ENCODE measurements at regions not wholly inside any gene's neighbourhood (a gene's known extent, or its start where the extent isn't known, plus 50 kb on each side); places are given as distances from the start of the nearest gene placed in this dataset.

DNA sequence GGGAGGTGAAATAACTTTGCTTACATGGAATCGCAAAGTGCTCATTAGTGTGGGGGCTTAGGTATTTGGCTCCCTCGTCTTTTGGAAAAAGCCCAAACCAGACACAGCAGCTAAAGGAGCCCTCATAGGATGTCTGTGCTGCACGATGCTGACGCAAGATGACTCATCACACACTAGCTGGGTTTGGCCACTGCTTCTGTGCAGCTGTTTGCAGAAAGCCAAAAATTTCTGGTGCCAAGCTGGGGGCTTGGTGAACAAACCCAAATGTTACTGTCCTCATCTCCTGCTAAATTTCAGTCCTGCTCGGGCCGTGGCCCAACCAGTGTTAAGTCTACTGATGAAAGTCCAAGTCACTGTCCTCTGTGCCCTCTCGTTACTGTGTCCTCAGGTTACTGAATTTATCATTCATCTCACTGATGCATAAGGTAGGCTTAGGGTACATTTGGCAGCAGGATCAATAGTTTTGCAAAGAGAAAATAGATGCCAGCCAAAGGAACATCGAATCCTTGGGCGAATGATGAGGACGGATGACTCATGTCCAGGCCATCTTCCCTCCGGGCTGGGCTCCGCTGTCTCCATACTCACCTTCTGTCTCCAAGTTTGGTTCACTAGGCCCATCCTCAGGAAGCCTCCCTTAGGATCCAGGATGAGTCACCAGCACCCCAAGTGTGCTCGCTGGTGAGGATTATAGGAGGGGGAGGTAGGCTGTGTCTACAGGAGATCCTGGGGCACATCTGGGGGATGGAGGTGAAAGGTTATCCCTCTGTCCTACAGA lies 177.7 kb downstream of the ADSS2 start:
- peaks cover 0 to 13% (median 7%) of the 10 kb centered on the region in 11 donors for H3K9me3 ChIP-seq
- no peak overlapping the region for H3K27ac ChIP-seq
- no peak overlapping the region for H3K4me3 ChIP-seq
- H3K27me3 ChIP-seq = no peaks in the 10 kb centered on the region
- TF ChIP-seq, protein P1, sequence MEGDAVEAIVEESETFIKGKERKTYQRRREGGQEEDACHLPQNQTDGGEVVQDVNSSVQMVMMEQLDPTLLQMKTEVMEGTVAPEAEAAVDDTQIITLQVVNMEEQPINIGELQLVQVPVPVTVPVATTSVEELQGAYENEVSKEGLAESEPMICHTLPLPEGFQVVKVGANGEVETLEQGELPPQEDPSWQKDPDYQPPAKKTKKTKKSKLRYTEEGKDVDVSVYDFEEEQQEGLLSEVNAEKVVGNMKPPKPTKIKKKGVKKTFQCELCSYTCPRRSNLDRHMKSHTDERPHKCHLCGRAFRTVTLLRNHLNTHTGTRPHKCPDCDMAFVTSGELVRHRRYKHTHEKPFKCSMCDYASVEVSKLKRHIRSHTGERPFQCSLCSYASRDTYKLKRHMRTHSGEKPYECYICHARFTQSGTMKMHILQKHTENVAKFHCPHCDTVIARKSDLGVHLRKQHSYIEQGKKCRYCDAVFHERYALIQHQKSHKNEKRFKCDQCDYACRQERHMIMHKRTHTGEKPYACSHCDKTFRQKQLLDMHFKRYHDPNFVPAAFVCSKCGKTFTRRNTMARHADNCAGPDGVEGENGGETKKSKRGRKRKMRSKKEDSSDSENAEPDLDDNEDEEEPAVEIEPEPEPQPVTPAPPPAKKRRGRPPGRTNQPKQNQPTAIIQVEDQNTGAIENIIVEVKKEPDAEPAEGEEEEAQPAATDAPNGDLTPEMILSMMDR (IDR thresholded peaks at IDR 0.05) = no peak
- WGBS, 2 donors = 62 to 72% methylated on average over 13 of the region's 13 CpGs
- no peaks in the 10 kb centered on the region for H3K36me3 ChIP-seq
- DNase-seq (peak; percentile 25 to 54), ATAC-seq (peak; percentile 69 to 93 (median 84))
- intact Hi-C loops (cut with DNase I) = loop anchor here (1.0 to 10.0 kb wide), 19 partner anchors 25 to 937 kb away; partner anchors contain the start of genes ZBTB18 (in 3 of the 10) and AKT3 (in 1 of the 10)
- peaks cover 0 to 19% (median 0%) of the 10 kb centered on the region in 9 donors for H3K4me1 ChIP-seq

- no peak for DNase-seq
- H3K27me3 ChIP-seq = no peaks in the 10 kb centered on the region
- ATAC-seq = no peak
- no peaks in the 10 kb centered on the region for H3K36me3 ChIP-seq
- no peak overlapping the region for H3K27ac ChIP-seq
- WGBS, 2 donors = 32% methylated on average over 3 of the region's 3 CpGs
- H3K4me3 ChIP-seq = no peak overlapping the region
- TF ChIP-seq, protein P1 (IDR thresholded peaks at IDR 0.05) = no peak
- H3K9me3 ChIP-seq = no peaks in the 10 kb centered on the region
- intact Hi-C loops (cut with DNase I) = loop anchor here in 8 of 10 donors (5.0 to 10.0 kb wide), 8 partner anchors 222 to 934 kb away; partner anchors contain the start of gene ZBTB18 (in 2 of the 8)
- H3K4me1 ChIP-seq = peaks cover 0 to 19% (median 0%) of the 10 kb centered on the region in 9 donors
Observed at GRCh38 chr1:244276646-244277045, 175.1 kb downstream of the ADSS2 start.

DNA sequence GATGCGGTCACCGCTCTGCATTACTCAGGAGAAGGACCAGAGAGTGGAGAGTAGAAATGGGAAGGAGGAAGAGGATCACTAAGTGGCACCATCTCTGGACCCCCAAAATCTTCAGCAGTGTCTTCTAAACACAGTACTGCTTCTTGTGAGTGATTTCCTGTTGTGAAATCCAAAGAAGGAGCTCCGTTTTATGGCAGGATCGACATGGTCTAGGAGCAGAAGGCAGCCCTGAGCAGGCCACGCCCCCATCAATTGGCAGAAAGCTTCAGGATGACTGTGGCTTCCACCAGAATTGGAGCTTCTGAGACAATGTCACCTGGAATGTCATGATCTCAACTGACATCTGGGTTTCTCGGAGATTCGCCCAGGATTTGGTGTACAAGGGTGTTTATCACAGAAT lies 171.5 kb downstream of the ADSS2 start:
- TF ChIP-seq, protein P1 (IDR thresholded peaks at IDR 0.05) = no peak
- Histone ChIP-seq H3K4me3 (no peak overlapping the region), H3K9me3 (no peaks in the 10 kb centered on the region), H3K27ac (no peak overlapping the region), H3K4me1 (no peaks in the 10 kb centered on the region), H3K36me3 (no peaks in the 10 kb centered on the region), H3K27me3 (no peaks in the 10 kb centered on the region)
- intact Hi-C loops (cut with DNase I) = no loop called here
- 68 to 76% methylated on average over 7 of the region's 7 CpGs for WGBS, 2 donors
- ATAC-seq (no peak), DNase-seq (no peak)

DNA sequence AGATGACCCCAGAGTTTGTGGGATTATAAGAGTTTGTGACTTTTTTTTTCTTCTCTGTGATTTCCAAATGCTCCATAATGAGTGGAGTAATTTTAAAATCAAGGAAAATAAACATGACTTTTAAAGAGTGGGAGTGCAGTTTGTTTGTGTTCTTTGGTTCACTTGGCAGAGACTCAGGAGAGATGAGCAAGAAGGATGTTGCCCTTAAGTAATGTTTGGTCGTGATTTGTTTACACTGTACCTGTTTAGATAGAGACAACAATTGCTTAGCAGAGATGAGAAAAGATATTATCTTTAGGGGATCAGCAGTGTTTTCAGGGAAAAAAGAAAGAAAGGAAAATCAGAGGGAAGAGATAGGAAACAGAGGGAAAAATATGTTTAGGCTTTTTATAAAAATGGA lies 170.8 kb downstream of the ADSS2 start:
- H3K27ac ChIP-seq = no peak overlapping the region
- H3K36me3 ChIP-seq = no peaks in the 10 kb centered on the region
- TF ChIP-seq, protein P1 (IDR thresholded peaks at IDR 0.05) = no peak
- intact Hi-C loops (cut with DNase I) = no loop called here
- 45 to 52% methylated on average over 1 of the region's 1 CpG for WGBS, 2 donors
- H3K4me1 ChIP-seq = no peaks in the 10 kb centered on the region
- no peaks in the 10 kb centered on the region for H3K27me3 ChIP-seq
- H3K4me3 ChIP-seq = no peak overlapping the region
- H3K9me3 ChIP-seq = no peaks in the 10 kb centered on the region
- ATAC-seq = no peak
- no peak for DNase-seq
